ENCODE measurements at regions not wholly inside any gene's neighbourhood (a gene's known extent, or its start where the extent isn't known, plus 50 kb on each side); places are given as distances from the start of the nearest gene placed in this dataset.

GRCh38 chr4:14575289-14575688, 427.0 kb upstream of the CPEB2 start:
- intact Hi-C loops (cut with DNase I), result no loop called here
- no peak for DNase-seq

GRCh38 chr4:14575919-14576318, 426.4 kb upstream of the CPEB2 start:
- intact Hi-C loops (cut with DNase I), result no loop called here
- DNase-seq, result no peak

GRCh38 chr4:14580061-14580460, 422.2 kb upstream of the CPEB2 start:
- intact Hi-C loops (cut with DNase I), result no loop called here
- no peak for DNase-seq

- intact Hi-C loops (cut with DNase I), result no loop called here
- DNase-seq, result no peak
Observed at GRCh38 chr4:14581741-14582140, 420.5 kb upstream of the CPEB2 start.

- DNase-seq, result no peak
- intact Hi-C loops (cut with DNase I), result no loop called here
Observed at GRCh38 chr4:14582677-14583076, 419.6 kb upstream of the CPEB2 start.

GRCh38 chr4:14583331-14583730, 418.9 kb upstream of the CPEB2 start:
- DNase-seq, result no peak
- intact Hi-C loops (cut with DNase I), result no loop called here

- intact Hi-C loops (cut with DNase I), result no loop called here
- no peak for DNase-seq
Observed at GRCh38 chr4:14583752-14584151, 418.5 kb upstream of the CPEB2 start.

GRCh38 chr4:14592950-14593349, 409.3 kb upstream of the CPEB2 start:
- intact Hi-C loops (cut with DNase I), result no loop called here
- no peak for DNase-seq

- intact Hi-C loops (cut with DNase I), result no loop called here
- DNase-seq, result no peak
Observed at GRCh38 chr4:14596028-14596427, 406.3 kb upstream of the CPEB2 start.

- intact Hi-C loops (cut with DNase I), result no loop called here
- DNase-seq, result no peak
Observed at GRCh38 chr4:14596437-14596836, 405.8 kb upstream of the CPEB2 start.

- peak in 4 of 42 donors; percentile 3 to 40 (median 6) for DNase-seq
- intact Hi-C loops (cut with DNase I), result no loop called here
Observed at GRCh38 chr4:14596904-14597303, 405.4 kb upstream of the CPEB2 start.

GRCh38 chr4:14602206-14602605, 400.1 kb upstream of the CPEB2 start:
- DNase-seq, result no peak
- intact Hi-C loops (cut with DNase I), result no loop called here

- DNase-seq, result no peak
- intact Hi-C loops (cut with DNase I), result no loop called here
Observed at GRCh38 chr4:14607001-14607400, 395.3 kb upstream of the CPEB2 start.

GRCh38 chr4:14607578-14607977, 394.7 kb upstream of the CPEB2 start:
- no peak for DNase-seq
- intact Hi-C loops (cut with DNase I), result no loop called here

- intact Hi-C loops (cut with DNase I), result no loop called here
- no peak for DNase-seq
Observed at GRCh38 chr4:14608630-14609029, 393.7 kb upstream of the CPEB2 start.

GRCh38 chr4:14614840-14615239, 387.4 kb upstream of the CPEB2 start:
- intact Hi-C loops (cut with DNase I), result no loop called here
- DNase-seq, result no peak

- intact Hi-C loops (cut with DNase I), result no loop called here
- DNase-seq, result no peak
Observed at GRCh38 chr4:14615671-14616070, 386.6 kb upstream of the CPEB2 start.

GRCh38 chr4:14620567-14621141, 381.6 kb upstream of the CPEB2 start:
- intact Hi-C loops (cut with DNase I), result no loop called here
- no peak for DNase-seq

GRCh38 chr4:14621731-14622463, 380.4 kb upstream of the CPEB2 start:
- intact Hi-C loops (cut with DNase I), result no loop called here
- no peak for DNase-seq

- DNase-seq, result no peak
- intact Hi-C loops (cut with DNase I), result no loop called here
Observed at GRCh38 chr4:14627038-14627437, 375.2 kb upstream of the CPEB2 start.

- intact Hi-C loops (cut with DNase I), result no loop called here
- no peak for DNase-seq
Observed at GRCh38 chr4:14631806-14632440, 370.4 kb upstream of the CPEB2 start.
